ENCODE measurements at regions not wholly inside any gene's neighbourhood (a gene's known extent, or its start where the extent isn't known, plus 50 kb on each side); places are given as distances from the start of the nearest gene placed in this dataset.

GRCh38 chr10:43811871-43812270, 163.2 kb upstream of the ZNF32 start:
- Histone ChIP-seq H3K4me1 (peaks cover 0 to 4% (median 2%) of the 10 kb centered on the region in 4 donors), H3K27me3 (no peaks in the 10 kb centered on the region), H3K36me3 (no peaks in the 10 kb centered on the region), H3K27ac (no peak overlapping the region), H3K4me3 (no peak overlapping the region), H3K9me3 (no peaks in the 10 kb centered on the region)
- DNase-seq, result no peak
- TF ChIP-seq POLR2A (IDR thresholded peaks at IDR 0.05) (no peak), CTCF (IDR thresholded peaks at IDR 0.05) (no peak)

GRCh38 chr10:43809211-43809930, 160.7 kb upstream of the ZNF32 start:
- Histone ChIP-seq H3K9me3 (no peaks in the 10 kb centered on the region), H3K36me3 (no peaks in the 10 kb centered on the region), H3K27ac (no peak overlapping the region), H3K27me3 (no peaks in the 10 kb centered on the region), H3K4me1 (no peaks in the 10 kb centered on the region), H3K4me3 (no peak overlapping the region)
- DNase-seq, result no peak
- TF ChIP-seq POLR2A (IDR thresholded peaks at IDR 0.05) (no peak), CTCF (IDR thresholded peaks at IDR 0.05) (no peak)

- no peak overlapping the region for H3K27ac ChIP-seq
- H3K36me3 ChIP-seq, result no peaks in the 10 kb centered on the region
- no peak for TF ChIP-seq POLR2A (IDR thresholded peaks at IDR 0.05)
- TF ChIP-seq CTCF (IDR thresholded peaks at IDR 0.05), result no peak
- DNase-seq, result no peak
- H3K27me3 ChIP-seq, result no peaks in the 10 kb centered on the region
- no peak overlapping the region for H3K4me3 ChIP-seq
- no peaks in the 10 kb centered on the region for H3K9me3 ChIP-seq
- no peaks in the 10 kb centered on the region for H3K4me1 ChIP-seq
These were observed 159.5 kb upstream of the ZNF32 start for GRCh38 chr10:43808136-43808535.

- no peak for DNase-seq
- no peaks in the 10 kb centered on the region for H3K36me3 ChIP-seq
- H3K27me3 ChIP-seq, result no peaks in the 10 kb centered on the region
- no peaks in the 10 kb centered on the region for H3K4me1 ChIP-seq
- H3K9me3 ChIP-seq, result no peaks in the 10 kb centered on the region
- H3K27ac ChIP-seq, result no peak overlapping the region
- no peak overlapping the region for H3K4me3 ChIP-seq
- TF ChIP-seq CTCF (IDR thresholded peaks at IDR 0.05) (no peak), POLR2A (IDR thresholded peaks at IDR 0.05) (no peak)
These were observed 158.4 kb upstream of the ZNF32 start for GRCh38 chr10:43806831-43807640.

- Histone ChIP-seq H3K27me3 (no peaks in the 10 kb centered on the region), H3K4me1 (no peaks in the 10 kb centered on the region), H3K27ac (no peak overlapping the region), H3K36me3 (no peaks in the 10 kb centered on the region), H3K9me3 (no peaks in the 10 kb centered on the region), H3K4me3 (no peak overlapping the region)
- DNase-seq, result no peak
- no peak for TF ChIP-seq CTCF (IDR thresholded peaks at IDR 0.05)
- TF ChIP-seq POLR2A (IDR thresholded peaks at IDR 0.05), result no peak
These were observed 155.1 kb upstream of the ZNF32 start for GRCh38 chr10:43803791-43804190.
